22Rv1 (cell line): ENCODE measurements at regions not wholly inside any gene's neighbourhood (a gene's known extent, or its start where the extent isn't known, plus 50 kb on each side); places are given as distances from the start of the nearest gene placed in this dataset.

ENCODE experiments used
- H3K27ac ChIP-seq: fragments of 450-650 bp; 2 replicates; pipeline ENCODE4 v1.5.1; 2017
- ZFX ChIP-seq: fragments of 450-650 bp; IDR thresholded peaks from 2 replicates; pipeline ENCODE4 v1.6.1; 2017; ENCODE audit warnings: antibody characterized with exemption, borderline replicate concordance
- TF ChIP-seq, protein P1 (sequence below): fragments of 450-650 bp; IDR thresholded peaks from 2 replicates; pipeline ENCODE4 v1.5.1; 2017; ENCODE audit warnings: mild to moderate bottlenecking

DNA sequence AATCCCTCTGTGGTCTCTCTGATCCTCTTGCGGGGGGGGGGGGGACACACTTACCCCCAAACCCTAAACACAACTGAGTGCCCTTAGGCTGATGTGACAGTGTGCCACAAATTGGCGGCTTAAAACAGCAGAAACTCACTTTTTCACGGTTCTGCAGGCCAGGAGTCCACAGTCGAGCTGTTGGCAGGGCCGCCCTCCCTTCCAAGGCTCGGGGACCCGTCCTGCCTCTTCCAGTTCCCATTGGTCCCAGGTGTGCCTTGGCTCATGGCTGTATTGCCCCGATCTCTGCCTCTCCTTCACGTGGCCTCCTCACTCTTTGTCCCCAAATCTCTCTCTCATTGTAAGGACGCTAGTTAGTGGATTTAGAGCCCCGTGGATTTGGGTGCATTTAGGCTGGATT lies 199.9 kb upstream of the CIBAR2 start:
- TF ChIP-seq ZFX, result no peak
- TF ChIP-seq, protein P1, sequence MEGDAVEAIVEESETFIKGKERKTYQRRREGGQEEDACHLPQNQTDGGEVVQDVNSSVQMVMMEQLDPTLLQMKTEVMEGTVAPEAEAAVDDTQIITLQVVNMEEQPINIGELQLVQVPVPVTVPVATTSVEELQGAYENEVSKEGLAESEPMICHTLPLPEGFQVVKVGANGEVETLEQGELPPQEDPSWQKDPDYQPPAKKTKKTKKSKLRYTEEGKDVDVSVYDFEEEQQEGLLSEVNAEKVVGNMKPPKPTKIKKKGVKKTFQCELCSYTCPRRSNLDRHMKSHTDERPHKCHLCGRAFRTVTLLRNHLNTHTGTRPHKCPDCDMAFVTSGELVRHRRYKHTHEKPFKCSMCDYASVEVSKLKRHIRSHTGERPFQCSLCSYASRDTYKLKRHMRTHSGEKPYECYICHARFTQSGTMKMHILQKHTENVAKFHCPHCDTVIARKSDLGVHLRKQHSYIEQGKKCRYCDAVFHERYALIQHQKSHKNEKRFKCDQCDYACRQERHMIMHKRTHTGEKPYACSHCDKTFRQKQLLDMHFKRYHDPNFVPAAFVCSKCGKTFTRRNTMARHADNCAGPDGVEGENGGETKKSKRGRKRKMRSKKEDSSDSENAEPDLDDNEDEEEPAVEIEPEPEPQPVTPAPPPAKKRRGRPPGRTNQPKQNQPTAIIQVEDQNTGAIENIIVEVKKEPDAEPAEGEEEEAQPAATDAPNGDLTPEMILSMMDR, result no peak
- no peak overlapping the region for H3K27ac ChIP-seq

DNA sequence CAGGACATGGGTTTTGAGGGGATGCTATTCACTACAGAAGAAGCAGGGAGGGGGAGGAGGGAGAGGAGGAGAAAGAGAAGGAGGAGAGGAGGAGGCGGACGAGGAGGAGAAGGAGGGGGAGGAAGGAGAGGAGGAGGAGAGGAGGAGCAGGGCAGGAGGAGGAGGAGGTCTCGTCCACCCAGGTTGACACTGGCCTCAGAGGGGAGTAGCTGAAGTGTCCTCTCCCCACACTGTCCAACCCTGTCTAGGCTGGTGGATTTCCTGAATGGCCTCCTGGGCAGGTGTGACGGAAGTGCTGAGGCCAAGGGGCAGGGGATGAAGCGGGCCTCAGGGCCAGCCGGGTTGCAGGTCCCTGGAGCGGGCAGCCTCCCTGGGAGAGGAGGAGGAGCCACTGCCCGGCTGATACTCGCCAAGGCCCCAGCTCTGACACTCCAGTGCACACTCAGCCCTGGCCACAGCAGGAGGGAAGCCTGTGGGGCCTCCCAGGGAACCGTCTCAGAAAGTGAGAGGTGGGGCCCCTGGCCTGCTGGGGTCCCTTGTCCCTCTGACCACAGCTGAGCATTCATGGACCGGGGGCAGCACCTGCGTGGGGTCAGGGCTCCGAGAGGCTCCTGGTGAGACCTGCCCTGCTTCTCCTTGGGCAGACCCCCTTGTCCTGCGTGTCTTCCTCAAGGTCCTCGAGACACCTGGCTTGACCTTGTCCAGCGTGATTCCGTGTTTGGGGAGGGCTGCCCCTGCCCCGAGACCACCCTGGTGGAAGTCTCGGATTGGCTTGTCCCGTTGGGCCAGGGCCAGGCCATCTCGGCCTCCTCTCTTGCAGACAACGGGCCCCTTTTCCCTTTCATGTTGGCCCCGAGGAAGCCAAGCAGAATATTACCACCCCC lies 200.6 kb upstream of the CIBAR2 start:
- TF ChIP-seq ZFX, result no peak
- TF ChIP-seq, protein P1, result no peak
- no peak overlapping the region for H3K27ac ChIP-seq

DNA sequence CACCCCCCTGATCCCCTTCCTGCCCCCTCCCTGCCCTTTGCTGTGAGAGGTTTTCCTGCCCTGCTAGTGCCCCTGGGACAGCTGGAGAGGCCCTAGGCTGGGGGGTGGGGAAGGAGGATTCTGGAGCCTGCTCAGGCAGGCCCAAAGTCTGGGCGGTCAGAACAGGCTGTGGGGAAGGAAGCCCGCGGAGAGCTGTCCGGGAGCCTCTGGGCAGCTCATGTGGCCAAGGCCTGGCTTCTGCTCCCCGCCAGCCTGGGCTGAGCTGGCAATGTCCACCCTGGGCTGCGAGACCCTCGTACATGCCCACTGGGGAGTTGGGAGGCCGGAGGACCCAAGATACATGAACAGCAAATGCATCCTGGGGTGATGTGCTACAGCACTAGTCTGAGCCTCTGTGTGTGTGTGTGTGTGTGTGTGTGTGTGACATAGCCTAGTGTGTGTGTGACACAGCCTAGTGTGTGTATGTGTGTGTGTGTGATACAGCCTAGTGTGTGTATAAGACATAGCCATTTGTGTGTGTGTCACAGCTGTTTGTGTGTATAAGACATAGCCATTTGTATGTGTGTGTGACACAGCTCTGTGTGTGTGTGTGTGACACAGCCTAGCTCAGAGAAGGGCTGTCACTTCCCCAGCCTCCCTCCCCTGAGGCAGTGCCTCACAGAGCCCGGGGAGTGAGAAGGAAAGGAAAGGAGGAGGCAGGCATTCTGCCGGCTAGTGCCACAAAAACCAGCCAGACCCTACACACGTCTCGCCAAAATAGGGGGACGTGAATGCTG lies 201.4 kb upstream of the CIBAR2 start:
- no peak for TF ChIP-seq ZFX
- TF ChIP-seq, protein P1, result no peak
- H3K27ac ChIP-seq, result no peak overlapping the region

DNA sequence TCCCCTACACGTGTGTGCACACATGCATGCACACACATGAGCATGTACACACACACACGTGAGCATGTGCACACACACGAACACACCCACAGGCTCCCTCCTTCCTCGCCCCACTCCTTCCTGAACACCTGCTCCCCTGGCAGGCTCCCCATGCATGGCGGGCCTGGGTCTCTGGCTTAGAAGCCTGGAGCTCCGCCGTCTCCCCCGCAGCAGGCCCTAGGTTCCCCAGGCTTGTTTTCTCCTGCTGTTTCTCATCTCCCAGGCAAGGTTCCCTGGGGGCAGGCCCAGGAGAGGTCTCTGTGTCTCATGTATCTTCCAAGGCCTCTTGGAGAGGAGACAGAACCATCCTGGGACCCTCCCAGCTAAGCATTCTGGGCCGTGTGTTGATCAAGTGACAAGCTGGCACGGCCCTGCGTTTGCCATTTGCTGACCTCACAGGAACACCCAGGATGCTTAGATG lies 202.3 kb upstream of the CIBAR2 start:
- no peak overlapping the region for H3K27ac ChIP-seq
- TF ChIP-seq, protein P1, result no peak
- no peak for TF ChIP-seq ZFX

DNA sequence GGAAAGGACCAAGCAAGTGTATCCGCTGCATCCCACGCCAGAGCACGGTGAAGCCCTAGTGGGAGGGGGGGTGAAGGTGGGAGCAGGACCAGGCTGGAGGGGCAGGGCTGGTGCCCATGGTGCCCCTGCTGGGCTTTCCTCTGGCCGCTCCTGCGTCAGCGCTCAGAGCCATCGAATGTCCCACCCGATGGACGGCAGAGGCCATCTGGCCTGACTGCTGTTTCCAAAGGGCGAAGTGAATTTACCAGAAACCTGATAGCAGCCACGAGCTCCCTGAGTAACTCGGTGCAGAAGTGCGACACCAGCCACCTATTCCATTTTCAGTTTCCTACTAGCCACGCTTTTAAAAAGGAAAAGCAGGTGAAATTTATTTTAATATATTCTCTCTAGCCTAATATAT lies 203.6 kb upstream of the CIBAR2 start:
- no peak overlapping the region for H3K27ac ChIP-seq
- TF ChIP-seq ZFX, result no peak
- TF ChIP-seq, protein P1, result no peak

DNA sequence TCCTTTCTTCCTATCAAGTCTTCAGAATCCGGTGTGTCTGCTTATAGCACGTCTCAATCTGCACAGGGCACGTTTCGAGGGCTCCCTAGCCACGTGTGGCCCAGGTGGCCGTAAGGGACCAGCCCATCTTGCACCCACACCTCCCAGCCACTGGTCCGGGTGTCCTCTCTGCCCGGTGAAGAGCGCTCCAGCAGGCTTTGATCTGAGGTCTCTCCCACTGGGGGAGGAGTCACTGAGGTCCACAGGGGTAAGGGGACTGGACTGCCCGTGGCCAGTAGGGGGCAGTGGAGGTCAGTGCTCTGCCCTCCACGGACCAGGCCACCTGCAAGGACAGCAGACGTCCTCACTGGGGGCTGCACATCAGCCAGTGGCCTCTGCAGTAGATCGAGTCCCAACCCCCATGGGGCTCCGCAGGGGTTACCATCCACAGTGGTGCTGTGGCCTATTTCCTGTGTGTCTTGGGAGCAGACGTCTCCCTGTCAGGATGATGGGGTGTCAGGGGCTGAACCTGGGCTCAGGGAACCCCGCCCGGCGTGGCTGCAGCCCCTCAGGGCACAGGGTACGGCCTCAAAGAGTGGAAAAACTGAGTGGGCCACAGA lies 204.1 kb upstream of the CIBAR2 start:
- H3K27ac ChIP-seq, result no peak overlapping the region
- no peak for TF ChIP-seq ZFX
- TF ChIP-seq, protein P1, result peak; percentile 97
